HEK293 (cell line): ENCODE measurements at regions not wholly inside any gene's neighbourhood (a gene's known extent, or its start where the extent isn't known, plus 50 kb on each side); places are given as distances from the start of the nearest gene placed in this dataset.

Experiments used
- CTCF ChIP-seq: fragments of 450-650 bp; formaldehyde crosslinking; IDR thresholded peaks from 2 replicates; pipeline ENCODE4 v1.5.1; 2016; ENCODE audit warnings: missing biosample characterization, missing genetic modification characterization
- ZNF311 ChIP-seq: fragments of 450-650 bp; formaldehyde crosslinking; IDR thresholded peaks from 2 replicates; pipeline ENCODE4 v1.5.1; 2017; ENCODE audit warnings: missing biosample characterization, missing genetic modification characterization, borderline replicate concordance
- TF ChIP-seq, protein P1 (sequence below): fragments of 450-650 bp; formaldehyde crosslinking; IDR thresholded peaks from 2 replicates; pipeline ENCODE4 v1.5.1; 2016; ENCODE audit warnings: missing biosample characterization, missing genetic modification characterization

GRCh38 chr2:9739531-9739964, 103.7 kb upstream of the TAF1B start:
- TF ChIP-seq, protein P1, sequence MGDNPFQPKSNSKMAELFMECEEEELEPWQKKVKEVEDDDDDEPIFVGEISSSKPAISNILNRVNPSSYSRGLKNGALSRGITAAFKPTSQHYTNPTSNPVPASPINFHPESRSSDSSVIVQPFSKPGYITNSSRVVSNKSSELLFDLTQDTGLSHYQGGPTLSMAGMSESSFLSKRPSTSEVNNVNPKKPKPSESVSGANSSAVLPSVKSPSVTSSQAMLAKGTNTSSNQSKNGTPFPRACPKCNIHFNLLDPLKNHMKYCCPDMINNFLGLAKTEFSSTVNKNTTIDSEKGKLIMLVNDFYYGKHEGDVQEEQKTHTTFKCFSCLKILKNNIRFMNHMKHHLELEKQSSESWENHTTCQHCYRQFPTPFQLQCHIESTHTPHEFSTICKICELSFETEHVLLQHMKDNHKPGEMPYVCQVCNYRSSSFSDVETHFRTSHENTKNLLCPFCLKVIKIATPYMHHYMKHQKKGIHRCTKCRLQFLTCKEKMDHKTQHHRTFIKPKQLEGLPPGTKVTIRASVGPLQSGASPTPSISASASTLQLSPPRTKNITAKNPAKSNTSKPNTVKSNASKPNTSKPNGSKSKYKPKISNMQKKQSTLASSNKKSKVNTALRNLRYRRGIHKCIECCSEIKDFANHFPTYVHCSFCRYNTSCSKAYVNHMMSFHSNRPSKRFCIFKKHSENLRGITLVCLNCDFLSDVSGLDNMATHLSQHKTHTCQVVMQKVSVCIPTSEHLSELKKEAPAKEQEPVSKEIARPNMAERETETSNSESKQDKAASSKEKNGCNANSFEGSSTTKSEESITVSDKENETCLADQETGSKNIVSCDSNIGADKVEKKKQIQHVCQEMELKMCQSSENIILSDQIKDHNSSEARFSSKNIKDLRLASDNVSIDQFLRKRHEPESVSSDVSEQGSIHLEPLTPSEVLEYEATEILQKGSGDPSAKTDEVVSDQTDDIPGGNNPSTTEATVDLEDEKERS (tag by site-specific recombination): no peak
- TF ChIP-seq CTCF (tag by site-specific recombination): no peak
- TF ChIP-seq ZNF311 (tag by site-specific recombination): no peak
